Stimulated activated naive CD8-positive, alpha-beta T cell treated with anti-CD3 and anti-CD28 coated beads, Interleukin-15, Interleukin-2, amounts not matched to agents 100 ng/mL and 50 ng/mL, for 24 hours (primary cell): ENCODE measurements at regions not wholly inside any gene's neighbourhood (a gene's known extent, or its start where the extent isn't known, plus 50 kb on each side); places are given as distances from the start of the nearest gene placed in this dataset.

Source experiments
- H3K27ac Mint-ChIP-seq: one replicate; pipeline ENCODE4 v1.8.0; 2021; ENCODE audit warnings: mild to moderate bottlenecking, mixed read lengths
- H3K27me3 Mint-ChIP-seq: one replicate; pipeline ENCODE4 v1.8.0; 2021; ENCODE audit warnings: mixed read lengths
- H3K36me3 Mint-ChIP-seq: one replicate; pipeline ENCODE4 v1.8.0; 2021; ENCODE audit warnings: low read depth, mixed read lengths
- H3K4me1 Mint-ChIP-seq: one replicate; pipeline ENCODE4 v1.8.0; 2021; ENCODE audit warnings: low read depth, mixed read lengths
- H3K4me3 Mint-ChIP-seq: one replicate; pipeline ENCODE4 v1.8.0; 2021; ENCODE audit warnings: mild to moderate bottlenecking, mixed read lengths
- H3K9me3 Mint-ChIP-seq: one replicate; pipeline ENCODE4 v1.8.0; 2021; ENCODE audit warnings: mixed read lengths

DNA sequence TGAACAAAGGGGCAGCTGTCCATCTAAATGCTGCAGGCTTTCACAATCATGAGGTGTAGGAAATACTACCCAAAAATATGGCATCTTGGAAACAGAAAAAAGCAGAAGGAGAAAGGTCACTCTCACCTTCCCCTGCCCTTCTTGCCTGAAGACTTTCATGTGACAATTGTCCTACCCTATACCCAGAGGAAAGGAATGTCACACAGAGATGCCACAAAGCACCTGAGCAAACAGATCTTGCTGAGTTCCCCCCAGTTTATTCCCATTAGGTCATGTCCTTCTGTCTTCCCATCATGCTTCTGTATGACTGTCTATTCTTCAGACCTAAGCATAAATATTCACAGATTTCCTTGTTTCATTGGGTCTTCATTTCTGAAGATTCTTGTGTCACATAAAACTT, 95.5 kb upstream of the KCNK12 start:
- Mint-ChIP-seq H3K4me1 (no peaks in the 10 kb centered on the region), H3K4me3 (no peak overlapping the region), H3K27ac (no peak overlapping the region), H3K9me3 (no peaks in the 10 kb centered on the region), H3K36me3 (no peaks in the 10 kb centered on the region), H3K27me3 (no peaks in the 10 kb centered on the region)

DNA sequence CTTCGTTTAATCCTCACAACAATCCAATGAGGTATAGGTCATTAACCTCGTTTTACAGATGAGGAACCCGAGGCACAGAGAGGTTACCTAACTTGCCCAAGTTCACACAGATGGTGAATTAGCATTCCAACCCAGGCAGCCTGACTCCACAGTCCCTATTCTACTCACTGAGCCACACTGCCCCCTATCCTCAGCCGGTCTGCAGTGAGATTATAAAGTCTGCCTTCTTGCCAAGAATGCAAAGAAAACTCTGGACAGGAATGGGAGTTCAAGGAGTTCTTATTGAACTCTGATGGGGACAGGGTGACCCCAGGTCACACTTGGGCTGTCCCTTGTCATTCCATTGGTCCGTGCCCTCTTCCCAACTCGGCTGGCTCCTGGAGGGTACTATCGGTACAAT, 94.0 kb upstream of the KCNK12 start:
- Mint-ChIP-seq H3K9me3 (no peaks in the 10 kb centered on the region), H3K27me3 (no peaks in the 10 kb centered on the region), H3K36me3 (no peaks in the 10 kb centered on the region), H3K4me1 (no peaks in the 10 kb centered on the region), H3K27ac (no peak overlapping the region), H3K4me3 (no peak overlapping the region)

DNA sequence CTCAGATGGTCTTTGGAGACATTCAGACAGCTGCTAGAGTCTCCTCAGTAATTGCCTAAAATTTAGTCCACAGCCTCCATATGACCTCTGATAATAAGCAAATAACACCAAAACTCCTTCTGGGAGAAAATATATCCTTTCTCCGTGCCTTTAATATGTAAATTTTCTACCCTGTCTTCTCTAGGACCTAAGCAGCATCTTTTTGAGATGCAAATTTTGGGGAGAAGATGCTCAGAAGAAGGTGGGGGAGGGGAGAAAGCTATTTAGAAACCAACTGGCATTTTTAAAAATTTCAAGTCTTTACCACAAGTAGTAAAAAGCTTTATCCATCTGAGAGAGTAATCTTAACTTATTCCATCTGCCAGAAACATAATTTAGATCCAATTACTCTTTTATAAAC, 91.8 kb upstream of the KCNK12 start:
- no peaks in the 10 kb centered on the region for H3K36me3 Mint-ChIP-seq
- H3K4me3 Mint-ChIP-seq, result no peak overlapping the region
- no peaks in the 10 kb centered on the region for H3K9me3 Mint-ChIP-seq

DNA sequence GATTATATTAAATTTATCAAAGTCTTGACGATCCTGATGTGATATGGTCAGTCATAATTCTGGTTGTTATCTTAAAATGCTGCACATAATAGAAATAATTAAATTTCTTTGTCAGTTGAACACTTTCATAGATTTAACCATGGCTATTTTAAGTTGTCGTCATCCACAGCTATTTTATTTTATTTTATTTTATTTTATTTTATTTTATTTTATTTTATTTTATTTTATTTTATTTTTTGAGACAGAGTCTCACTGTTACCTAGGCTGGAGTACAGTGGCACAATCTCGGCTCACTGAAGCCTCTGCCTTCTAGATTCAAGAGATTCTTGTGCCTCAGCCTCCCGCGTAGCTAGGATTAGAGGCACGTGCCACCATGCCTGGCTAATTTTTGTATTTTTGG, 90.5 kb upstream of the KCNK12 start:
- no peaks in the 10 kb centered on the region for H3K4me1 Mint-ChIP-seq
- no peaks in the 10 kb centered on the region for H3K36me3 Mint-ChIP-seq
- no peaks in the 10 kb centered on the region for H3K9me3 Mint-ChIP-seq

More for the DNA sequence above, 91.8 kb upstream of the KCNK12 start:
- Mint-ChIP-seq H3K4me1 (no peaks in the 10 kb centered on the region), H3K27me3 (no peaks in the 10 kb centered on the region), H3K27ac (no peak overlapping the region)

DNA sequence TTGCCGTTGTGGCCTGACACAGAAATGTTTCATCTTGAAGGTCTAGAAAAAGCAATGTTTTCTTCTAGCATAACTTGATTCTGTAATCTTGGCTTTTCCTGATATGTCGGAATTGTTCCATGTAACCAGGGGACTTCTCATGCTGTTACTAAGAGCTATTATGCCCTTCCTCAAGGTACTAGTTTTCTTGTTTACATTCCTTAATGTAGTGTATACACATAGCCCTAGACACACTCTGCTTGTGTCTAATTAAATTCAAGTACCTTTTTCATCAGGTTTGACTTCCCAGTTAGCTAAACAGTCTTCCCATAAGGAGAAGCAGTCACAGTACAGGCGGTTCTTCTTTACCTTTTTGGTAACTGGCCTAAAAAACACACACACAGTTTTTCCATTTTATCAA, 89.4 kb upstream of the KCNK12 start:
- Mint-ChIP-seq H3K27ac (no peak overlapping the region), H3K9me3 (no peaks in the 10 kb centered on the region), H3K27me3 (no peaks in the 10 kb centered on the region), H3K36me3 (no peaks in the 10 kb centered on the region), H3K4me1 (no peaks in the 10 kb centered on the region), H3K4me3 (no peak overlapping the region)

More for the DNA sequence above, 90.5 kb upstream of the KCNK12 start:
- Mint-ChIP-seq H3K4me3 (no peak overlapping the region), H3K27ac (no peak overlapping the region), H3K27me3 (no peaks in the 10 kb centered on the region)

DNA sequence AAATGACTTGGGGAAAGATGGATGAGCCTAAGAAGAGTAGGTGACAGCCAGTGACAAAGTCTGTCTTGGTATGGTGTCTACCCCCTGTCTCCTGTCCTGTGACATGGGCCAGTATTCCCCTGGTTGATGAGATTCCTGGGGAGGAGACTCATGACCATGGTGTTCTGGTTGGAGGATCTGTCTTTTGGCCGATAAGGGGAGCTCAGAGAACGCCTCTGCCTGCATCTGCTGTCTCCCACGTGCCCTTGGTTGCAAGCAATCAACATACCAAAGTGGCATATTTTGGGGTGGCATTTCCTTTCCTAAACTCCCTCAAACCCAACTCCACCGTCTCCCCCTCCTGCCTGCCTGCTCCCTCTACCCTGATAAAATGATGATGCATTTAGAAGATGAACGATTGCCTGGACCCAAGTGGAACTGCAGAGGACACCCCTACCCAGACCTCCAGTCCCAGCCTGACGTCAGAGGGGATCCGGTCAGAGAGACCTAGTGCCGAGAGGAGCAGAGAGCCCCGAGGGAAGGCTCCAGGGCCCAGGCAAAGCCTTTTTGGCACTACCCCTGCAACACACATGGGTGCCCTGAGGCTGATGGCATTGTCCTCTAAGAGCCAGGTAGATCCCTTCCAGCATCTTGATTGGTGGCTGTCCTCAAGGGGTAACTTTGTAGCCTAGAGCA, 88.0 kb upstream of the KCNK12 start:
- peaks cover 4% of the 10 kb centered on the region for H3K4me1 Mint-ChIP-seq
- no peak overlapping the region for H3K27ac Mint-ChIP-seq
- no peak overlapping the region for H3K4me3 Mint-ChIP-seq
- no peaks in the 10 kb centered on the region for H3K36me3 Mint-ChIP-seq
- no peaks in the 10 kb centered on the region for H3K9me3 Mint-ChIP-seq
- no peaks in the 10 kb centered on the region for H3K27me3 Mint-ChIP-seq

DNA sequence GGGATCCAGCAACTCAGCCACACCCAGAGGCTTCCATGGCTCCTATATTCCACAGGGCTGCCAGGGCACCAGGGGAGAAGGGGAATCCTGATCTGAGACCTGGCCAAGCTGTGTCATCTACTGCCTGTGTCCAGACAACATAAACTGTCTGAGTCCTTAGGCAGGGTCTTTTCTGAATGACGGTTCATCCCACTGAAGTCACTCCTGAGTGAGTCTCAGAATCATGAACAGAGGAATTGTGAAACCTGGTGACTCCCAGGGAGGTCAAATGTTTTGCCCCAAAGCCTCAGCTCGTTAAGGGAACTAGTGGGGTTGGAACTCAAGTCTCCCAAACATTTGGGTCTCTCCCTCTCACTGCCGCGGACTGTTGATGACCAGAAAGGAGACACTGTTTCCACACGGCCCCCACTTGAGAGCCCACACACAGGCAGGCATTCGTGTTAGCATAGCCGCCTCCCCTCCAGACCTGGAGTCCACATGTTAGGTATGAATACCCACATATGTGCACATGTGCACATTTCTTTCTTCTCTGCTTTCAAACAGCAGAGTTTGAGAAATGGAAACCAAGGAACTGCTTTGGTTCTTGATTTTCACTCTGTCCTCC, 87.2 kb upstream of the KCNK12 start:
- no peaks in the 10 kb centered on the region for H3K27me3 Mint-ChIP-seq
- H3K27ac Mint-ChIP-seq, result peak overlapping the region; percentile 11
- no peaks in the 10 kb centered on the region for H3K36me3 Mint-ChIP-seq
- H3K4me1 Mint-ChIP-seq, result peaks cover 4% of the 10 kb centered on the region
- H3K4me3 Mint-ChIP-seq, result no peak overlapping the region
- no peaks in the 10 kb centered on the region for H3K9me3 Mint-ChIP-seq

DNA sequence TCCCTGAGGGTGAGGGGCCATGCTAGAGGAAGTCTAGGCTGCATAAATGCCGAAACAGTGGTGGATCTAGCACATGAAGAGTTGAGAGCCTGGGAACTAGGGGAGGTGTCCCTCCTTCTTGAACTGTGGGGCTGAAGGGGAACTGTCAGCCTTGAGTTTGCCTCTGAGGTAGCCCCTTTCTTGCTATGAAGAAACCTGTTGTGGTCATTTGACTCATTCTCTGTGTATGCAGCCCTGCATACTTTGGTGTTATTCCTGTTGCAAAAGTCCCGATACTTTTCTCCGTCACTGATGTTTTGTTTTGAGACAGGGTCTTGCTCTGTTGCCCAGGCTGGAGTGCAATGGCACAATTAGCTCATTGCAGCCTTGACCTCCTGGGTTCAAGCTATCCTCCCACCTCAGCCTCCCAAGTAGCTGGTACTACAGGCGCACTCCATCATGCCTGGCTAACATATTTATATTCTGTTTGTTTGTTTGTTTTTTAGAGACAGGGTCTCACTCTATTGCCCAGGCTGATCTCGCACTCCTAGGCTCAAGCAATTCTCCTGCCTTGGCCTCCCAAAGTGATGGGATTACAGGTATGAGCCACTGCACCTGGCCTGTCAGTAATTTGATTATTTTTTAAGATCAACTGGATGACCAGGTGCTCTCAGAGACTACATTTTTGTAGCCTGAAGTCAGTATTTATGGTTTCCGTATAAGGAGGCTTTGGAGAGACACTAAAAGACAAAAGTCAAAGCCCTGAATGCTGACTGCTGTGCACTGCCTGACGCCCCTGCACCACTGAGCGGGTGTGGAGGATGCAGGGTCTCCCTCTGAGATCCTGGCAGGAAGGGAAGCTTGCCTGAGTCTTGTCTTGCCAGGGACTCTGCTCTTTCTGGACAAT, 86.2 kb upstream of the KCNK12 start:
- no peak overlapping the region for H3K4me3 Mint-ChIP-seq
- H3K4me1 Mint-ChIP-seq, result peaks cover 4% of the 10 kb centered on the region
- no peaks in the 10 kb centered on the region for H3K36me3 Mint-ChIP-seq
- no peaks in the 10 kb centered on the region for H3K9me3 Mint-ChIP-seq
- no peak overlapping the region for H3K27ac Mint-ChIP-seq
- H3K27me3 Mint-ChIP-seq, result no peaks in the 10 kb centered on the region

DNA sequence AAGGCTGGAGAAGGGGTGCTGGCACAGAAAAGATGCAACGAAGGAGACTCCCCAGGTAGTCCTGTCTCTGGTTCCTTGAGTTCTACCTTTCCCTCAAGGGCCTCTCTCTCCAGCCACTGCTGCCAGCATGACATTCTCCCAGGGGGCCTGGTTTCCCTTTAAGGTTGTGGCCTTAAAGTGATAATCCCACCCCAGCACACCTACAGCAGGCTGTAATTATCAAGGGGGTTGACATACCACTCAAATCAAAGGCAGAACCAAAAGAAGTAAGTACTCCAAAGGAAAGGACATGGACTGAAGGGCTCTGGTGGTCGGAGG, 84.7 kb upstream of the KCNK12 start:
- H3K4me1 Mint-ChIP-seq, result peaks cover 4% of the 10 kb centered on the region
- no peaks in the 10 kb centered on the region for H3K27me3 Mint-ChIP-seq
- no peaks in the 10 kb centered on the region for H3K9me3 Mint-ChIP-seq
- H3K27ac Mint-ChIP-seq, result no peak overlapping the region
- no peak overlapping the region for H3K4me3 Mint-ChIP-seq
- no peaks in the 10 kb centered on the region for H3K36me3 Mint-ChIP-seq

DNA sequence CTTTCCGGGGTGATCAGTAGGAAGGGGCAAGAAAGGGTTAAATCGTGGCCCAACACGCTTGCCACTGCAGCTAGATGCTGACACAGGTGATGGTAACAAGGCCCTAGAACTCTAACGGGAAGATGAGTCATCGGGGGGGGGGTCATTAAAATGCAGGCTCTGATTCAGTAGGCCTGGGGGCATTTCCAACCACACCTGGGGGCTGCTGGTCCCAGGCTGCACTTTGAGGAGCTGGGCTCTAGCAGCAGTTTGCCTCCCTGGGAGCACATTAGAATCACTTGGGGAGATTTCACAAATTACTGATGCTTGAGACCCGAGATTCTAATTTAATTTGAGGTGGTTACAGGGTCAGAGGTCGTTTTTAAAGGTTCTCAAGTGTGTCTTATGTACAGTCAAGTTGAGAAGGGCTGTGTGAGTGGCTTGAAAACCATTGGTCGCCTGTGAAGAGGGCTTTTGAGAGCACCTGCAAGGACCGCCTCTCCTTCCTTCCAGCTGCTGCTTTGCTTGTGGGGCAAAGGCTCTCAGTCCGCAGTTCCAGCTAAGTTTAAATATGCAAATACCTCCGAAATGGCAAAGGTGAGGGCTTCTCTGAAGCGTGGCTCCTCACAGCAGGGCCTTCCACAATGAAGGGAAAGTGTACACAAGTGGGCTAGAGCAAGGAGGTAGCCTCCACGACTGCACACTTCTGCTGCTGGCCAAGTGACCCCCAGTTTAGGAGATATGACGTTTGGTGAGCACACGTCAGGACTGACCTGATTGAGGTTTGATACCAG, 84.2 kb upstream of the KCNK12 start:
- Mint-ChIP-seq H3K27me3 (no peaks in the 10 kb centered on the region), H3K9me3 (no peaks in the 10 kb centered on the region), H3K27ac (no peak overlapping the region), H3K4me1 (peaks cover 4% of the 10 kb centered on the region), H3K36me3 (no peaks in the 10 kb centered on the region), H3K4me3 (no peak overlapping the region)

DNA sequence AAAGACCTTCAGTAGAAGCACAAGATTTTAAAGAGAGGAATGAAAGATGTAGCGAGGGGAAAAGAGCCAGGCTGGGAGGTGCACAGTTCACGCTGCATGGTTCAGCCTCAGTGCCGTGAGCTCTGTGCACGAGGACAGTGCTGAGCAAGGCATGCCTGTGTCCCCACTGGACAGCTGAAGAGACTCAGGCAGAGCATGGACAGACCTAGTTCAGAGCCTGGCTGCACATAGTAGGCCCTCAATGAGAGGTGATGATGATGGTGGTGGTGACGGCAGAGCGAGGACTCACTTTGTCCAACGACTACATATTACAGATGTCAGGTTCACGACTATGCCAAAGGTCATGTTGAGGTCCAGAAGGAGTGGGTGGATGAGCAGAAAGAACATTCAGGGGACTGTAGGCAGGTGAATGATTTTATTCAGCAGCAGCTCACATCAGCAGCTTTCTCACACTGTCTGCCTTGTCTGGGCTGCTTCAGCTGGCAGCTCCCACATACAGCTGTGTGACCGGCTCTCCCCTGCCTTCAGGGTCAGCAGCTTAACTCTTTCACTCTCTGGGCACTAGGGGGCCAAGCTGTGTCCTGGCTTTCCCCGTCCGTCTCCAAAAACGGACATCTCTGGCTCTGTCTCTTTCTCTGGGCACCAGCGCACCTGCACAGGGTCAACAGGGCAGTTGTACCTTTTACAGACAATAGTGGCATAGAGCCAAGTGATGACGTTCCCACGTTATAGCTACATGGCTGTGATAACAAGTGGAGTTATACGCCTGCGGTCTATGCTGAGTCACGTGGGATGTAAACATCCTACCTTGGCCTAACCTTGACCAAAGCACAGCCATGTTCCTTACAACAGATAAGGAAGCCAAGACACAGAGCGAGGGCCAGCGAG, 83.4 kb upstream of the KCNK12 start:
- peaks cover 4% of the 10 kb centered on the region for H3K4me1 Mint-ChIP-seq
- H3K27me3 Mint-ChIP-seq, result no peaks in the 10 kb centered on the region
- H3K9me3 Mint-ChIP-seq, result no peaks in the 10 kb centered on the region
- H3K4me3 Mint-ChIP-seq, result no peak overlapping the region
- H3K36me3 Mint-ChIP-seq, result no peaks in the 10 kb centered on the region
- H3K27ac Mint-ChIP-seq, result no peak overlapping the region

DNA sequence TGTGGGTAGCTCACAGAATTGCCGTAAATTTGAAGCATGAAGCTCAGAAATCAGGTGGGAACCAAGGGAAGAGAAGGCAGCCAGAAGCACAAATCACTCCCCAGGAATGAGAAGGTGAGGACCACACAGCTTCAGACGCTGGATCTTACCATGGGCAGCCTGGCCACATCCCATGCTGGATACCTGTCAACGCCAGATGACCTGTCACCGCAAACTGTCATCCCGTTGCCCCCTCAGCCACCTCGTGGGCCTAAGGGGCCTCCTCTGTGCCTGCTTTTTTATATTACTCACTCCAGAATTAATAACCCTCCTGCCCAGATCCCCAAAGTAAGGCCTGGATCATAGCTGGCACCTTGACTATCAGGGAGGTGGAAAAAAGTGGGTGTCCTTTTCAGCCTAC, 82.3 kb upstream of the KCNK12 start:
- Mint-ChIP-seq H3K36me3 (no peaks in the 10 kb centered on the region), H3K27me3 (no peaks in the 10 kb centered on the region), H3K27ac (no peak overlapping the region), H3K4me3 (no peak overlapping the region), H3K4me1 (peaks cover 4% of the 10 kb centered on the region), H3K9me3 (no peaks in the 10 kb centered on the region)

DNA sequence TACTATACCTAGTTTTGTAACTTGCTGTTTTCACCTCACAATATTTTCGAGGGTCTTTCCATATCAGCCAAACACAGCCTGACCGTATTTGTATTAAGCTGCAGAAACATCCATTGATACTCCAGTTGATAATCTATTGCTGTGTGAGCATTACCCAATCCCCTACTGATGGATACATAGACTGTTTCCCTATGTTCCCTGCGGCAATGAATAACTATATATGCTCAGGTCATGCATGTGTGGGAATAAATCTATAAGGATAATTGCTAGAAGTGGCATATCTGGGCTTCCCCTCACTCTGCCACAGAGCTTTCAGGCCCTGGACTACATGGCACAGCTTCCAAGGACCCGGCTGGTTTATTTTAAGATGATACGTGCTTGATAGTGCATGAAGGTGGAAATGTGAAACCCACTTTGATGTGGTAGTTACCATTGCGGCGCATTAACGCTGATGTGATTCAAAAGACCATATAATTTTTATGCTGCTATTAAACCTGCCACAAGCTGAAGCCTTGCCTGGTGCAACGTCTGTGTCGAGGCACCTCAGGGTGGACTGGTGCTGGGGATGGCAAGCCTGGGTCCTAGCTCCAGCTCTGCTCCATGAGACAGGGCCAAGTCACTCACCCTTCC, 81.4 kb upstream of the KCNK12 start:
- Mint-ChIP-seq H3K27ac (no peak overlapping the region), H3K4me3 (no peak overlapping the region), H3K36me3 (no peaks in the 10 kb centered on the region)

DNA sequence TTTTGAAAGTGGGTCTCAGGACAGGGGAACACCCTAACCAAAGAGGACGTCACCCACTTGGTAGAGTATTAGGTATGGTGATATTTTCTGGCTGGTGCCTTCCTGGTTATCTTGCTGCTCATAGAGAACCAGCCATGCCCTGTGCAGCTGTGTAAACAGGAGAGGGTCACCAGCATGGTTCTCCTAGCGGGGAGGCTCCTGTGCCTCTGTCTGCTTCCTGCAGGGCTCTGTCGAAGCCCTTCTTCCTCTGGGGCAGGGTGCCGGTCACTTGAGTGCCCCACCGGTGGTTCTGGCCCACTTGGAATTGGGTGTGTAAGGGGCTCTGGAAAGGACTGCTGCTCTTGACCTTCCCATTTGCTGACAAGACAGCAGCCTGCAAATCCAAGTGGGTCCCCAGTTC, 80.5 kb upstream of the KCNK12 start:
- no peaks in the 10 kb centered on the region for H3K9me3 Mint-ChIP-seq
- no peaks in the 10 kb centered on the region for H3K27me3 Mint-ChIP-seq
- H3K36me3 Mint-ChIP-seq, result no peaks in the 10 kb centered on the region
- H3K27ac Mint-ChIP-seq, result no peak overlapping the region
- H3K4me1 Mint-ChIP-seq, result peaks cover 4% of the 10 kb centered on the region
- H3K4me3 Mint-ChIP-seq, result no peak overlapping the region

More for the DNA sequence above, 81.4 kb upstream of the KCNK12 start:
- Mint-ChIP-seq H3K9me3 (no peaks in the 10 kb centered on the region), H3K4me1 (peaks cover 4% of the 10 kb centered on the region), H3K27me3 (no peaks in the 10 kb centered on the region)
